ENCODE measurements at regions not wholly inside any gene's neighbourhood (a gene's known extent, or its start where the extent isn't known, plus 50 kb on each side); places are given as distances from the start of the nearest gene placed in this dataset.

DNA sequence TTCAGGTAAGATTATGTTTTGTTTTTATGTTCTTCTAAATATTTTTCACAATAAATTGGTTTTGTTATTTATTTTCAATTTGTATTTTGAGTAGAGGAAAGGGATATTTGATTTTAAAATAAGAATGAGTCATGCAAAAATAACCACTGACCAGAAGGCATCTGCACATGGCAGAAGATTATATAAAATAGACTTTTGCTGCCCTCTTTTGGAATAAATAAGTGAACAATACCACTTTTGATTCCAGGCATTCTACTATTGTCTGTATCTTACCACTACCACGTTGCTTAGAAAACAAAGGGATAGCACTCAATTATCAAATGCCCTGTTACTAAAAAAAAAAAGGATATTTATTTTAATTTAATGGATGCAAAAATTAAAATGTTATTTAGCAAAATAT lies 227.3 kb upstream of the ITGA1 start:
- TF ChIP-seq, protein P1, sequence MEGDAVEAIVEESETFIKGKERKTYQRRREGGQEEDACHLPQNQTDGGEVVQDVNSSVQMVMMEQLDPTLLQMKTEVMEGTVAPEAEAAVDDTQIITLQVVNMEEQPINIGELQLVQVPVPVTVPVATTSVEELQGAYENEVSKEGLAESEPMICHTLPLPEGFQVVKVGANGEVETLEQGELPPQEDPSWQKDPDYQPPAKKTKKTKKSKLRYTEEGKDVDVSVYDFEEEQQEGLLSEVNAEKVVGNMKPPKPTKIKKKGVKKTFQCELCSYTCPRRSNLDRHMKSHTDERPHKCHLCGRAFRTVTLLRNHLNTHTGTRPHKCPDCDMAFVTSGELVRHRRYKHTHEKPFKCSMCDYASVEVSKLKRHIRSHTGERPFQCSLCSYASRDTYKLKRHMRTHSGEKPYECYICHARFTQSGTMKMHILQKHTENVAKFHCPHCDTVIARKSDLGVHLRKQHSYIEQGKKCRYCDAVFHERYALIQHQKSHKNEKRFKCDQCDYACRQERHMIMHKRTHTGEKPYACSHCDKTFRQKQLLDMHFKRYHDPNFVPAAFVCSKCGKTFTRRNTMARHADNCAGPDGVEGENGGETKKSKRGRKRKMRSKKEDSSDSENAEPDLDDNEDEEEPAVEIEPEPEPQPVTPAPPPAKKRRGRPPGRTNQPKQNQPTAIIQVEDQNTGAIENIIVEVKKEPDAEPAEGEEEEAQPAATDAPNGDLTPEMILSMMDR (IDR thresholded peaks at IDR 0.05) = no peak
- TF ChIP-seq POLR2A (IDR thresholded peaks at IDR 0.05) (no peak), EP300 (IDR thresholded peaks at IDR 0.05) (no peak)
